ENCODE measurements at regions not wholly inside any gene's neighbourhood (a gene's known extent, or its start where the extent isn't known, plus 50 kb on each side); places are given as distances from the start of the nearest gene placed in this dataset.

DNA sequence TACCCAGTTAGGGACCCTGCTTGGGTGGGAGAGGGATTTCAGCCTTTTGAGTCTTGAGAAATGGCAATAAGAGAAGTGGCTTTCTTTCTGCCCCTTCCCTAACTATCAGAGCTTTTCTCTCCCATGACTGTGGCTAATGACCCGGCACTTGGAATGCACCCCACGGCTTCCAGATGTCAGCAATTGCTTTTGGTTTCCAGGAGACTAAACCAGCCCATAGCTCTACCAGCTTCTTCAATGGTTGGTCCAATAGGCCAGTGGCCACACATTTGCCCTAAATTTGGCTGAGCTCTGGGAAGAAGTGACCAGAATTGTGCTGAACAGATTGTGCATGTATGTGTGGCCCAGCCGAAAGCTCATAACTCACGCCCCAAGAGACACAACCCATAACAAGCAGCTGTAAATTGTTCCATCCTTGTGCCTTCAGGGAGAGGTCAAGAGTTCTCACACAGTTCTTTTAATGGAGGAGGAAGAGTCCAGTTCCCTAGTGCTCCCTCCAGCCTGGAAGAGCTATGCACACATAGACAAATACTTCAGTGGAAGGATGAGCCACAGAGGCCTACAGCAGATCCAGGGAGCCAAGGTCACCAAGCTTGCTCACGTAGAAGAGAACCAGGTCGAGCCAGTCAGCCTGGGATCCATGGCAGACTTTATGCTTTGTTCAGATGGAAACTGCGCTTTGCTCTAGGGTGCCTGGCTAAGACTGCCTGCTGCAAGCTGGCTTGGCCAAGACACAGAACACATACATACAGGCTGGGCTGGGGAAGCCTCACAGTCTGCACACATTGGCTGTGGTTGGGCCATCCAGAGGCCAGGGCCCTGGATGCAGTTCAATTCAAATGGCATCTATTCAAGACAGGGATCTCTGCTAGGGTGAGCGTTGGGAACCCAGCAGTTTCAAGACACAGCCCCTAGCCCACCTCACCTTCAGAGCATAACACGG, 131.8 kb upstream of the HABP2 start:
- Histone ChIP-seq H3K4me3 (no peak overlapping the region), H3K4me1 (ENCODE audit: insufficient read depth) (no peaks in the 10 kb centered on the region), H3K79me2 (replicated peaks; ENCODE audit: insufficient read depth) (no peaks in the 10 kb centered on the region), H3K36me3 (ENCODE audit: insufficient read depth) (no peaks in the 10 kb centered on the region), H3K27ac (ENCODE audit: low read depth) (no peak overlapping the region), H4K20me1 (replicated peaks; ENCODE audit: insufficient read depth) (no peaks in the 10 kb centered on the region), H2AFZ (no peak overlapping the region), H3K9me2 (ENCODE audit: insufficient read depth) (0 out of 2 replicates have a peak, but pooled peaks cover 5% of the 10 kb centered on the region), H3F3A (replicated peaks; ENCODE audit: low read depth) (no peaks in the 10 kb centered on the region), H3K27me3 (ENCODE audit: insufficient read depth) (no peaks in the 10 kb centered on the region), H3K4me2 (no peak overlapping the region)
- H3K4me3 Mint-ChIP-seq: no peak overlapping the region
- no peaks in the 10 kb centered on the region for H3K27me3 Mint-ChIP-seq (ENCODE audit: insufficient read depth, low read depth, poor library complexity)
- peaks cover 9% of the 10 kb centered on the region for H3K9me3 Mint-ChIP-seq
- ATAC-seq (no peak), DNase-seq (ENCODE audit: low spot score) (no peak)
- H3K36me3 Mint-ChIP-seq (ENCODE audit: low read depth): no peaks in the 10 kb centered on the region; the same call in 2 of the 3 replicates
- TF ChIP-seq JUNB (IDR thresholded peaks at IDR 0.05; ENCODE audit: unreplicated experiment): no peak
- no peak for TF ChIP-seq STAT1 (IDR thresholded peaks at IDR 0.05; ENCODE audit: unreplicated experiment)
- TF ChIP-seq ZNF331 (CRISPR knock-in tag; IDR thresholded peaks at IDR 0.05; ENCODE audit: low read depth): no peak
- TF ChIP-seq, protein P1, sequence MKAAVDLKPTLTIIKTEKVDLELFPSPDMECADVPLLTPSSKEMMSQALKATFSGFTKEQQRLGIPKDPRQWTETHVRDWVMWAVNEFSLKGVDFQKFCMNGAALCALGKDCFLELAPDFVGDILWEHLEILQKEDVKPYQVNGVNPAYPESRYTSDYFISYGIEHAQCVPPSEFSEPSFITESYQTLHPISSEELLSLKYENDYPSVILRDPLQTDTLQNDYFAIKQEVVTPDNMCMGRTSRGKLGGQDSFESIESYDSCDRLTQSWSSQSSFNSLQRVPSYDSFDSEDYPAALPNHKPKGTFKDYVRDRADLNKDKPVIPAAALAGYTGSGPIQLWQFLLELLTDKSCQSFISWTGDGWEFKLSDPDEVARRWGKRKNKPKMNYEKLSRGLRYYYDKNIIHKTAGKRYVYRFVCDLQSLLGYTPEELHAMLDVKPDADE (IDR thresholded peaks at IDR 0.05): no peak
- no peak for TF ChIP-seq EZH2 (IDR thresholded peaks at IDR 0.05; ENCODE audit: low read depth, unreplicated experiment)
- TF ChIP-seq, protein P2, sequence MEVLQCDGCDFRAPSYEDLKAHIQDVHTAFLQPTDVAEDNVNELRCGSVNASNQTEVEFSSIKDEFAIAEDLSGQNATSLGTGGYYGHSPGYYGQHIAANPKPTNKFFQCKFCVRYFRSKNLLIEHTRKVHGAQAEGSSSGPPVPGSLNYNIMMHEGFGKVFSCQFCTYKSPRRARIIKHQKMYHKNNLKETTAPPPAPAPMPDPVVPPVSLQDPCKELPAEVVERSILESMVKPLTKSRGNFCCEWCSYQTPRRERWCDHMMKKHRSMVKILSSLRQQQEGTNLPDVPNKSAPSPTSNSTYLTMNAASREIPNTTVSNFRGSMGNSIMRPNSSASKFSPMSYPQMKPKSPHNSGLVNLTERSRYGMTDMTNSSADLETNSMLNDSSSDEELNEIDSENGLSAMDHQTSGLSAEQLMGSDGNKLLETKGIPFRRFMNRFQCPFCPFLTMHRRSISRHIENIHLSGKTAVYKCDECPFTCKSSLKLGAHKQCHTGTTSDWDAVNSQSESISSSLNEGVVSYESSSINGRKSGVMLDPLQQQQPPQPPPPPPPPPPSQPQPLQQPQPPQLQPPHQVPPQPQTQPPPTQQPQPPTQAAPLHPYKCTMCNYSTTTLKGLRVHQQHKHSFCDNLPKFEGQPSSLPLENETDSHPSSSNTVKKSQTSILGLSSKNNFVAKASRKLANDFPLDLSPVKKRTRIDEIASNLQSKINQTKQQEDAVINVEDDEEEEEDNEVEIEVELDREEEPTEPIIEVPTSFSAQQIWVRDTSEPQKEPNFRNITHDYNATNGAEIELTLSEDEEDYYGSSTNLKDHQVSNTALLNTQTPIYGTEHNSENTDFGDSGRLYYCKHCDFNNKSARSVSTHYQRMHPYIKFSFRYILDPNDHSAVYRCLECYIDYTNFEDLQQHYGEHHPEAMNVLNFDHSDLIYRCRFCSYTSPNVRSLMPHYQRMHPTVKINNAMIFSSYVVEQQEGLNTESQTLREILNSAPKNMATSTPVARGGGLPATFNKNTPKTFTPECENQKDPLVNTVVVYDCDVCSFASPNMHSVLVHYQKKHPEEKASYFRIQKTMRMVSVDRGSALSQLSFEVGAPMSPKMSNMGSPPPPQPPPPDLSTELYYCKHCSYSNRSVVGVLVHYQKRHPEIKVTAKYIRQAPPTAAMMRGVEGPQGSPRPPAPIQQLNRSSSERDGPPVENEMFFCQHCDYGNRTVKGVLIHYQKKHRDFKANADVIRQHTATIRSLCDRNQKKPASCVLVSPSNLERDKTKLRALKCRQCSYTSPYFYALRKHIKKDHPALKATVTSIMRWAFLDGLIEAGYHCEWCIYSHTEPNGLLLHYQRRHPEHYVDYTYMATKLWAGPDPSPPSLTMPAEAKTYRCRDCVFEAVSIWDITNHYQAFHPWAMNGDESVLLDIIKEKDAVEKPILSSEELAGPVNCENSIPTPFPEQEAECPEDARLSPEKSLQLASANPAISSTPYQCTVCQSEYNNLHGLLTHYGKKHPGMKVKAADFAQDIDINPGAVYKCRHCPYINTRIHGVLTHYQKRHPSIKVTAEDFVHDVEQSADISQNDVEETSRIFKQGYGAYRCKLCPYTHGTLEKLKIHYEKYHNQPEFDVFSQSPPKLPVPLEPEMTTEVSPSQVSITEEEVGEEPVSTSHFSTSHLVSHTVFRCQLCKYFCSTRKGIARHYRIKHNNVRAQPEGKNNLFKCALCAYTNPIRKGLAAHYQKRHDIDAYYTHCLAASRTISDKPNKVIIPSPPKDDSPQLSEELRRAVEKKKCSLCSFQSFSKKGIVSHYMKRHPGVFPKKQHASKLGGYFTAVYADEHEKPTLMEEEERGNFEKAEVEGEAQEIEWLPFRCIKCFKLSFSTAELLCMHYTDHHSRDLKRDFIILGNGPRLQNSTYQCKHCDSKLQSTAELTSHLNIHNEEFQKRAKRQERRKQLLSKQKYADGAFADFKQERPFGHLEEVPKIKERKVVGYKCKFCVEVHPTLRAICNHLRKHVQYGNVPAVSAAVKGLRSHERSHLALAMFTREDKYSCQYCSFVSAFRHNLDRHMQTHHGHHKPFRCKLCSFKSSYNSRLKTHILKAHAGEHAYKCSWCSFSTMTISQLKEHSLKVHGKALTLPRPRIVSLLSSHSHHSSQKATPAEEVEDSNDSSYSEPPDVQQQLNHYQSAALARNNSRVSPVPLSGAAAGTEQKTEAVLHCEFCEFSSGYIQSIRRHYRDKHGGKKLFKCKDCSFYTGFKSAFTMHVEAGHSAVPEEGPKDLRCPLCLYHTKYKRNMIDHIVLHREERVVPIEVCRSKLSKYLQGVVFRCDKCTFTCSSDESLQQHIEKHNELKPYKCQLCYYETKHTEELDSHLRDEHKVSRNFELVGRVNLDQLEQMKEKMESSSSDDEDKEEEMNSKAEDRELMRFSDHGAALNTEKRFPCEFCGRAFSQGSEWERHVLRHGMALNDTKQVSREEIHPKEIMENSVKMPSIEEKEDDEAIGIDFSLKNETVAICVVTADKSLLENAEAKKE (CRISPR knock-in tag; IDR thresholded peaks at IDR 0.05): no peak
- TF ChIP-seq CREB1 (CRISPR knock-in tag; IDR thresholded peaks at IDR 0.05; ENCODE audit: low read depth): no peak
- TF ChIP-seq, protein P3, sequence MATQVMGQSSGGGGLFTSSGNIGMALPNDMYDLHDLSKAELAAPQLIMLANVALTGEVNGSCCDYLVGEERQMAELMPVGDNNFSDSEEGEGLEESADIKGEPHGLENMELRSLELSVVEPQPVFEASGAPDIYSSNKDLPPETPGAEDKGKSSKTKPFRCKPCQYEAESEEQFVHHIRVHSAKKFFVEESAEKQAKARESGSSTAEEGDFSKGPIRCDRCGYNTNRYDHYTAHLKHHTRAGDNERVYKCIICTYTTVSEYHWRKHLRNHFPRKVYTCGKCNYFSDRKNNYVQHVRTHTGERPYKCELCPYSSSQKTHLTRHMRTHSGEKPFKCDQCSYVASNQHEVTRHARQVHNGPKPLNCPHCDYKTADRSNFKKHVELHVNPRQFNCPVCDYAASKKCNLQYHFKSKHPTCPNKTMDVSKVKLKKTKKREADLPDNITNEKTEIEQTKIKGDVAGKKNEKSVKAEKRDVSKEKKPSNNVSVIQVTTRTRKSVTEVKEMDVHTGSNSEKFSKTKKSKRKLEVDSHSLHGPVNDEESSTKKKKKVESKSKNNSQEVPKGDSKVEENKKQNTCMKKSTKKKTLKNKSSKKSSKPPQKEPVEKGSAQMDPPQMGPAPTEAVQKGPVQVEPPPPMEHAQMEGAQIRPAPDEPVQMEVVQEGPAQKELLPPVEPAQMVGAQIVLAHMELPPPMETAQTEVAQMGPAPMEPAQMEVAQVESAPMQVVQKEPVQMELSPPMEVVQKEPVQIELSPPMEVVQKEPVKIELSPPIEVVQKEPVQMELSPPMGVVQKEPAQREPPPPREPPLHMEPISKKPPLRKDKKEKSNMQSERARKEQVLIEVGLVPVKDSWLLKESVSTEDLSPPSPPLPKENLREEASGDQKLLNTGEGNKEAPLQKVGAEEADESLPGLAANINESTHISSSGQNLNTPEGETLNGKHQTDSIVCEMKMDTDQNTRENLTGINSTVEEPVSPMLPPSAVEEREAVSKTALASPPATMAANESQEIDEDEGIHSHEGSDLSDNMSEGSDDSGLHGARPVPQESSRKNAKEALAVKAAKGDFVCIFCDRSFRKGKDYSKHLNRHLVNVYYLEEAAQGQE (IDR thresholded peaks at IDR 0.05; ENCODE audit: unreplicated experiment): no peak
- TF ChIP-seq ZNF114 (CRISPR knock-in tag; IDR thresholded peaks at IDR 0.05): no peak
- TF ChIP-seq, protein P4, sequence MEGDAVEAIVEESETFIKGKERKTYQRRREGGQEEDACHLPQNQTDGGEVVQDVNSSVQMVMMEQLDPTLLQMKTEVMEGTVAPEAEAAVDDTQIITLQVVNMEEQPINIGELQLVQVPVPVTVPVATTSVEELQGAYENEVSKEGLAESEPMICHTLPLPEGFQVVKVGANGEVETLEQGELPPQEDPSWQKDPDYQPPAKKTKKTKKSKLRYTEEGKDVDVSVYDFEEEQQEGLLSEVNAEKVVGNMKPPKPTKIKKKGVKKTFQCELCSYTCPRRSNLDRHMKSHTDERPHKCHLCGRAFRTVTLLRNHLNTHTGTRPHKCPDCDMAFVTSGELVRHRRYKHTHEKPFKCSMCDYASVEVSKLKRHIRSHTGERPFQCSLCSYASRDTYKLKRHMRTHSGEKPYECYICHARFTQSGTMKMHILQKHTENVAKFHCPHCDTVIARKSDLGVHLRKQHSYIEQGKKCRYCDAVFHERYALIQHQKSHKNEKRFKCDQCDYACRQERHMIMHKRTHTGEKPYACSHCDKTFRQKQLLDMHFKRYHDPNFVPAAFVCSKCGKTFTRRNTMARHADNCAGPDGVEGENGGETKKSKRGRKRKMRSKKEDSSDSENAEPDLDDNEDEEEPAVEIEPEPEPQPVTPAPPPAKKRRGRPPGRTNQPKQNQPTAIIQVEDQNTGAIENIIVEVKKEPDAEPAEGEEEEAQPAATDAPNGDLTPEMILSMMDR (conservative IDR thresholded peaks at IDR 0.05; ENCODE audit: low read depth in 2 of 2): no peak
- no peak for TF ChIP-seq NANOG (IDR thresholded peaks at IDR 0.05; ENCODE audit: borderline replicate concordance)
- no peak for TF ChIP-seq EZH2phosphoT487 (IDR thresholded peaks at IDR 0.05; ENCODE audit: unreplicated experiment)
- TF ChIP-seq POLR2AphosphoS5 (IDR thresholded peaks at IDR 0.05; ENCODE audit: low read depth): no peak
- no peaks in the 10 kb centered on the region for H3K4me1 Mint-ChIP-seq
- no peak overlapping the region for H3K27ac Mint-ChIP-seq
